A549 (cell line): ENCODE measurements at regions not wholly inside any gene's neighbourhood (a gene's known extent, or its start where the extent isn't known, plus 50 kb on each side); places are given as distances from the start of the nearest gene placed in this dataset.
A peak's percentile ranks its signal among the peaks of the same experiment; 100 is the strongest.

Experiments used
- ATAC-seq, 2 experiments: fragments of 200-7000 bp in 1 of 2; fragments of >200 bp in 1 of 2; cut with Nextera tagmentation in 1 of 2; cut with Tn5 transposase in 1 of 2; 3 replicates each; pipeline versions ENCODE4 v1.8.0 to v1.9.1; 2018 to 2020; ENCODE audit warnings: mild to moderate bottlenecking in 1 of 2, moderate library complexity in 1 of 2
- CTCF ChIA-PET: fragments of 300-600 bp; sonication (Branson Sonifier 250); formaldehyde crosslinking; extraction: SDS; loops from one replicate; lab custom pipeline; 2021; ENCODE audit warnings: antibody characterized with exemption, inconsistent platforms; lab: Yijun Ruan, JAX
- POLR2A ChIA-PET: fragments of 350-600 bp; formaldehyde crosslinking; extraction: SDS; loops from one replicate; lab custom pipeline; 2021; ENCODE audit warnings: antibody characterized with exemption, inconsistent platforms; lab: Yijun Ruan, JAX
- DNase-seq, 2 experiments: peaks; one replicate each; pipeline versions ENCODE4 v3.0.0 to v3.0.0-alpha.2; 2011 to 2016; ENCODE audit warnings: low read depth in 1 of 2, low spot score in 1 of 2
- FAIRE-seq: peaks from 2 replicates; lab custom pipeline; 2011; peaks lifted over from hg19 to GRCh38; lab: Jason Lieb, UNC
- H3K27ac ChIP-seq, 2 experiments: fragments of >200 bp; sonication (Bioruptor Twin); formaldehyde crosslinking; 3 replicates each; pipeline ENCODE4 v1.5.1; 2016 to 2017
- H3K4me1 ChIP-seq: fragments of >200 bp; sonication (Bioruptor Twin); formaldehyde crosslinking; 3 replicates; pipeline ENCODE4 v1.6.1; 2016
- H3K4me2 ChIP-seq: fragments of >200 bp; sonication (Bioruptor Twin); formaldehyde crosslinking; 3 replicates; pipeline ENCODE4 v1.6.1; 2016
- H3K4me3 ChIP-seq: fragments of >200 bp; sonication (Bioruptor Twin); formaldehyde crosslinking; 3 replicates; pipeline ENCODE4 v1.5.1; 2016
- H3K9me3 ChIP-seq: fragments of >200 bp; sonication (Bioruptor Twin); formaldehyde crosslinking; 3 replicates; pipeline ENCODE4 v1.6.1; 2016
- CBX2 ChIP-seq: fragments of 200-600 bp; sonication (generic); IDR thresholded peaks from 2 replicates; pipeline ENCODE4 v1.6.1; 2016; ENCODE audit warnings: low read depth, mild to moderate bottlenecking, borderline replicate concordance
- EHF ChIP-seq: fragments of 250-450 bp; sonication (Bioruptor Pico); IDR thresholded peaks from 2 replicates; pipeline ENCODE4 v1.5.0; 2020; ENCODE audit warnings: mild to moderate bottlenecking
- EP300 ChIP-seq, 2 experiments: fragments of >200 bp; sonication (Bioruptor Twin); formaldehyde crosslinking; IDR thresholded peaks; 2 replicates in 1 of 2; 3 replicates in 1 of 2; pipeline ENCODE4 v1.6.1; 2016 to 2017
- FOSB ChIP-seq: fragments of 250-450 bp; sonication (Bioruptor Pico); IDR thresholded peaks from 2 replicates; pipeline ENCODE4 v1.5.0; 2020; ENCODE audit warnings: mild to moderate bottlenecking, moderate library complexity
- FOXS1 ChIP-seq: fragments of 250-450 bp; sonication (Bioruptor Pico); IDR thresholded peaks from 2 replicates; pipeline ENCODE4 v1.5.0; 2020; ENCODE audit warnings: mild to moderate bottlenecking, moderate library complexity
- GATA3 ChIP-seq: IDR thresholded peaks from 2 replicates; pipeline ENCODE4 v1.6.1; 2012; ENCODE audit warnings: borderline replicate concordance
- HDAC2 ChIP-seq: fragments of 200-600 bp; sonication (generic); IDR thresholded peaks from 2 replicates; pipeline ENCODE4 v1.6.1; 2016
- HEYL ChIP-seq: fragments of 250-450 bp; sonication (Bioruptor Pico); IDR thresholded peaks from 2 replicates; pipeline ENCODE4 v1.8.0; 2021; ENCODE audit warnings: mild to moderate bottlenecking, moderate library complexity
- MAZ ChIP-seq: fragments of 150-350 bp; IDR thresholded peaks from 2 replicates; pipeline ENCODE4 v1.6.1; 2014; ENCODE audit warnings: antibody characterized with exemption, low read depth, low read length, borderline replicate concordance
- MYC ChIP-seq: IDR thresholded peaks from 2 replicates; pipeline ENCODE4 v1.6.1; 2012; ENCODE audit warnings: mild to moderate bottlenecking, inconsistent platforms, low read length, improper control_type of control experiment, borderline replicate concordance
- NPAS2 ChIP-seq: fragments of 250-450 bp; sonication (Bioruptor Pico); IDR thresholded peaks from 2 replicates; pipeline ENCODE4 v1.8.0; 2022; ENCODE audit warnings: mild to moderate bottlenecking, moderate library complexity, borderline replicate concordance
- RNF2 ChIP-seq: fragments of 200-600 bp; sonication (generic); IDR thresholded peaks from 2 replicates; pipeline ENCODE4 v1.6.1; 2016; ENCODE audit warnings: low read depth, mild to moderate bottlenecking, antibody characterized with exemption, moderate library complexity, borderline replicate concordance
- SMC3 ChIP-seq: fragments of >200 bp; sonication (Bioruptor Twin); formaldehyde crosslinking; IDR thresholded peaks from 3 replicates; pipeline ENCODE4 v1.6.1; 2018; ENCODE audit warnings: inconsistent platforms
- TP53 ChIP-seq: fragments of 250-450 bp; sonication (Bioruptor Pico); IDR thresholded peaks from 2 replicates; pipeline ENCODE4 v1.5.0; 2021; ENCODE audit warnings: mild to moderate bottlenecking, moderate library complexity
- ZC3H11A ChIP-seq: fragments of 450-650 bp; IDR thresholded peaks from 2 replicates; pipeline ENCODE4 v1.6.1; 2014; ENCODE audit warnings: antibody characterized with exemption, mild to moderate bottlenecking
- WGBS: methylation state at CpG from one replicate; pipeline ENCODE4 v1.1.6; 2017; ENCODE audit errors: missing lambda C conversion rate; 5-methylcytosine and 5-hydroxymethylcytosine counted together
- TF ChIP-seq, protein P1 (sequence below): IDR thresholded peaks from 2 replicates; pipeline ENCODE4 v1.6.1; 2012; ENCODE audit warnings: low read depth, borderline replicate concordance
- TF ChIP-seq, protein P2 (sequence below): fragments of >200 bp; sonication (Bioruptor Twin); formaldehyde crosslinking; IDR thresholded peaks from 2 replicates; pipeline ENCODE4 v1.6.1; 2016
- TF ChIP-seq, protein P3 (sequence below): IDR thresholded peaks from 2 replicates; pipeline ENCODE4 v1.6.1; 2012
- TF ChIP-seq, protein P4 (sequence below): fragments of 150-350 bp; IDR thresholded peaks from 2 replicates; pipeline ENCODE4 v1.6.1; 2014; ENCODE audit warnings: low read depth, mild to moderate bottlenecking, low read length

DNA sequence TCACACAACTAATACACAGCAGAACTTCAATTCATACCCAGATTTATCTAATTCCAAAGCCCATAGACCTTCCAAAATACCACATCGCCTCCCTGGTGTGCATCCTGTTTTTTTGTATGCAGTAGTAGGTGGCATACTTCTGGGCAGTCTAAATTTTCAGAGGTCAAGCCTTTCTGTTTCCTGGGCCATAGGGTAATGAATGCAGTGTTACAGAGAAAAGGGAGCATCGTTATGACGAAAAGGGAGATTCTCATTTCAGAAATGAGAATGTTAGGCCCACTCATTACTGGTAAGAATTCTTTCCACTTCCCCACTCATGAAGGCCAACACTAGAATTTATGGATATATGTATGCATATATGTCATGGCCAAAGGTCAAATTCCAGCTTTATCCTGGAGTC, 267.8 kb upstream of the ASIC2 start:
- no peak for DNase-seq
- 13% methylated on average over 3 of the region's 3 CpGs for WGBS
- Histone ChIP-seq H3K27ac (no peak overlapping the region), H3K9me3 (peaks cover 9% of the 10 kb centered on the region; the same call in 1 of the 3 replicates), H3K4me2 (no peak overlapping the region), H3K4me1 (no peaks in the 10 kb centered on the region), H3K4me3 (no peak overlapping the region)
- no peak for ATAC-seq
- no peak for FAIRE-seq
- ChIA-PET POLR2A (no interaction called here), CTCF (interaction anchor here (1.2 kb wide), 1 partner anchor 41 kb away, joined by 3 read pairs; no protein-coding TSS in a partner anchor)
- no peak for TF ChIP-seq CBX2
- TF ChIP-seq, protein P1, sequence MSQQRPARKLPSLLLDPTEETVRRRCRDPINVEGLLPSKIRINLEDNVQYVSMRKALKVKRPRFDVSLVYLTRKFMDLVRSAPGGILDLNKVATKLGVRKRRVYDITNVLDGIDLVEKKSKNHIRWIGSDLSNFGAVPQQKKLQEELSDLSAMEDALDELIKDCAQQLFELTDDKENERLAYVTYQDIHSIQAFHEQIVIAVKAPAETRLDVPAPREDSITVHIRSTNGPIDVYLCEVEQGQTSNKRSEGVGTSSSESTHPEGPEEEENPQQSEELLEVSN, result no peak
- no peak for TF ChIP-seq SMC3

DNA sequence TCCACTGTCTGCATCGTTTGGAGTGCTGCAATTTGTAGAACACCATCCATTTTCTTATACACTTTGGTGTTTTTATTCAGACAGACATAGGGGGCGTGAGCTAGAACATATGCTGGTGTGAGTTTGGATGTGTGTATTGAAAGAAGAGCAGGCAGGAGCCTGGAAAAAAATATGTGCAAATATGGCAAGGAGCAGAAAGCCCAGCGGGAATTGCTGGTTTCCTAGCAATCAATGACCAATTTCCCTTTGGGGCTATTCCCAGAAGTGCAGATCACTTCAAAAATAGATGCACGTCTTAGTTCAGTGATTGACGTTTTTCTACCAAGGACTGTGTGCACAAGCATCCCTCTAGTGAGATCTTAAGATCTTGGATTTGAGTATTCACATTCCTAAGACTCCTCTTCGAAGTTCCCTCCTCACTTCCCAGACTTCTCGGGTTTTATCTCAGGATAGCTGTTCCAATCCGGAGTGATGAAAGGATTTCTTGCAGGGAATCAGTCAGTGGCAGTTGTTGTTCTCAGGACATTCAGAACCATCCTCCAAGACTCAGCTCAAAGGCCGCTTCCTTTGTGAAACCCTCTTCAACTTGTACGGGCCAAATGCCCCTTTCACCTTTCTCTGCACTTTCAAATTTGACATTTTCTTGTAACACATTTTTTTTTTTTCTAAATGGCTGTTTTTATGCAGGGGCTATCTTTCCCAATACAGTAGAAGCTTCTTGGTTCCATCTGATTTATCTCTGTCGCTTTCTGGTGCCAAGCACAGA, 268.7 kb upstream of the ASIC2 start:
- no peak for ATAC-seq
- no peak overlapping the region for H3K4me2 ChIP-seq
- FAIRE-seq, result no peak
- no peaks in the 10 kb centered on the region for H3K4me1 ChIP-seq
- no peak overlapping the region for H3K27ac ChIP-seq
- ChIA-PET POLR2A (no interaction called here), CTCF (interaction anchor here (1.0 kb wide), 1 partner anchor 189 kb away, joined by 4 read pairs; no protein-coding TSS in a partner anchor)
- TF ChIP-seq FOXS1 (CRISPR knock-in tag) (no peak), MAZ (no peak), FOSB (CRISPR knock-in tag) (no peak)
- H3K4me3 ChIP-seq, result no peak overlapping the region
- DNase-seq, result no peak
- WGBS, result 1% methylated on average over 11 of the region's 11 CpGs
- H3K9me3 ChIP-seq, result peaks cover 9% of the 10 kb centered on the region; the same call in 1 of the 3 replicates

DNA sequence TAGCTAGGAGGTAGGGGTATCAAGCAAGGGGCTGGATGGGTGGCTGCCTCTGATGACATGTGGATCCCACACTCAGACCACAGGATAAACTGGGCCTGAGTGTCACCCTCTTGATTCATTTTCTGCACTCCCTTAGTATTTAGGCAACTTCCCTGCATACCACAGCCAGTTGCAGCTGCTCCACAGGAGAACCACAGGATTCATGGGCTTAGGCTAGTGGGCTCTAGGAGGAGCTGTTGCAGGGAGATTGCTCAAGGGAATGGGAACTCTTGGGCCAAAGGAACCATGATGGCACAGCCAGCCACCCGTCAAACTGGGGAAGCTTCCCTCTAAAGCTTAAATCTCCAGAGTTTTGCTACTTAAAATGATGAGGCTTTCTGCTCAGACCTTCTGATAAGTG, 269.7 kb upstream of the ASIC2 start:
- Histone ChIP-seq H3K4me1 (no peaks in the 10 kb centered on the region), H3K4me3 (no peak overlapping the region), H3K9me3 (peaks cover 4% of the 10 kb centered on the region; the same call in 1 of the 3 replicates), H3K4me2 (no peak overlapping the region), H3K27ac (no peak overlapping the region)
- POLR2A ChIA-PET, result no interaction called here
- WGBS, result 0% methylated on average over 1 of the region's 1 CpG
- CTCF ChIA-PET, result no interaction called here
- ATAC-seq, result 0 out of 6 replicates have a peak, but pooled peaks of 1 of the 2 experiments have one; percentile 23
- no peak for DNase-seq
- FAIRE-seq, result no peak
- TF ChIP-seq RNF2, result no peak

DNA sequence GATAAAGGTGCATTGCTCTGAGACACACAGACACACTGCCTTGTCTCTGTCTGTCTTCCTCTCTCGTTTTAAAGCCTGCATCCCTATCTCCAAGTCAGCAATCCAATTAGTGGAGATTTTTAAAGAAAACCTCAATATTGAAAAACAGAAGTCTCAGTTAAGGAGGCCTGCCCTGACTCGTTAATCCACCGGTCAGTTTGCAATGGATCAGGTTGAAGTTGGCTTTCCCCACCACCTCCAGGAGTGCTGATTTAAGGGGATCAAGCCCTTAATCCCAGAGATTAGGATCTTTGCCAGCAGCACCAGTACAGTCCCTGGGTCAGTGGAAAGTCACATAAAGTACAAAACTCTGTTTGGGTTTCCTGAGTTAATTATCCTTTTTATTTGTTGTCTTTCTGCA, 271.1 kb upstream of the ASIC2 start:
- Histone ChIP-seq H3K9me3 (no peaks in the 10 kb centered on the region), H3K27ac (no peak overlapping the region), H3K4me2 (no peak overlapping the region), H3K4me3 (no peak overlapping the region), H3K4me1 (no peaks in the 10 kb centered on the region)
- ChIA-PET CTCF (no interaction called here), POLR2A (no interaction called here)
- FAIRE-seq (no peak), ATAC-seq (no peak), DNase-seq (no peak)
- 13% methylated on average over 3 of the region's 3 CpGs for WGBS
- TF ChIP-seq, protein P2, sequence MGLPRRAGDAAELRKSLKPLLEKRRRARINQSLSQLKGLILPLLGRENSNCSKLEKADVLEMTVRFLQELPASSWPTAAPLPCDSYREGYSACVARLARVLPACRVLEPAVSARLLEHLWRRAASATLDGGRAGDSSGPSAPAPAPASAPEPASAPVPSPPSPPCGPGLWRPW, result no peak
- TF ChIP-seq HDAC2, result no peak
- TF ChIP-seq, protein P3, sequence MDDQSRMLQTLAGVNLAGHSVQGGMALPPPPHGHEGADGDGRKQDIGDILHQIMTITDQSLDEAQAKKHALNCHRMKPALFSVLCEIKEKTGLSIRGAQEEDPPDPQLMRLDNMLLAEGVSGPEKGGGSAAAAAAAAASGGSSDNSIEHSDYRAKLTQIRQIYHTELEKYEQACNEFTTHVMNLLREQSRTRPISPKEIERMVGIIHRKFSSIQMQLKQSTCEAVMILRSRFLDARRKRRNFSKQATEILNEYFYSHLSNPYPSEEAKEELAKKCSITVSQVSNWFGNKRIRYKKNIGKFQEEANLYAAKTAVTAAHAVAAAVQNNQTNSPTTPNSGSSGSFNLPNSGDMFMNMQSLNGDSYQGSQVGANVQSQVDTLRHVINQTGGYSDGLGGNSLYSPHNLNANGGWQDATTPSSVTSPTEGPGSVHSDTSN, result no peak
- TF ChIP-seq, protein P1, result no peak
- TF ChIP-seq TP53 (CRISPR knock-in tag), result no peak
- TF ChIP-seq RNF2, result no peak
- TF ChIP-seq, protein P4, sequence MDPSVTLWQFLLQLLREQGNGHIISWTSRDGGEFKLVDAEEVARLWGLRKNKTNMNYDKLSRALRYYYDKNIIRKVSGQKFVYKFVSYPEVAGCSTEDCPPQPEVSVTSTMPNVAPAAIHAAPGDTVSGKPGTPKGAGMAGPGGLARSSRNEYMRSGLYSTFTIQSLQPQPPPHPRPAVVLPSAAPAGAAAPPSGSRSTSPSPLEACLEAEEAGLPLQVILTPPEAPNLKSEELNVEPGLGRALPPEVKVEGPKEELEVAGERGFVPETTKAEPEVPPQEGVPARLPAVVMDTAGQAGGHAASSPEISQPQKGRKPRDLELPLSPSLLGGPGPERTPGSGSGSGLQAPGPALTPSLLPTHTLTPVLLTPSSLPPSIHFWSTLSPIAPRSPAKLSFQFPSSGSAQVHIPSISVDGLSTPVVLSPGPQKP, result no peak
- TF ChIP-seq EP300 (IDR thresholded peaks at IDR 0.05), result no peak
- no peak for TF ChIP-seq MAZ
- TF ChIP-seq HEYL, result no peak
- TF ChIP-seq EHF (CRISPR knock-in tag), result no peak
- TF ChIP-seq NPAS2 (CRISPR knock-in tag), result no peak
- no peak for TF ChIP-seq MYC
- no peak for TF ChIP-seq FOSB (CRISPR knock-in tag)
- no peak for TF ChIP-seq GATA3
- no peak for TF ChIP-seq ZC3H11A
- TF ChIP-seq, all 56 proteins: peak for 0
